NCI-H146 (cell line): ENCODE measurements at regions not wholly inside any gene's neighbourhood (a gene's known extent, or its start where the extent isn't known, plus 50 kb on each side); places are given as distances from the start of the nearest gene placed in this dataset.
A peak's percentile ranks its signal among the peaks of the same experiment; 100 is the strongest.

Experiments used
- DNase-seq: peaks from one replicate; lab custom pipeline; 2025; lab: John Stamatoyannopoulos, UW

DNA sequence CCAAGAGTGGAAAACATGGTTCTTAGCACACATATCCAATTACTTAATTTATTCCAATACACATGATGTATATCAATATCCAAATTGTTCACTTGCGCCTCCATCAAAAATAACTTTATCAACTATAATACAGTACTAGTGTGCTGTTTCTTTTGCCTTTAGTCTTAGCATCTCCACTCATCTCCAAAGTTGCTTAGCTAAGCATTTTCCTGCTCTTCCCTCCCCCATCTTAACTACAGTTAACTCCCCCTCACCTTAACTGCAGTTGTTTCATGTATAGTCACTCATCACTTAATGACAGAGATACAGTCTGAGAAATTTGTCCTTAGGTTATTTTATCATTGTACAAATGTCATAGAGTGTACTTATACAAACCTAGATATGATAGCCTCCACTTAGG lies 705.2 kb upstream of the LINC00305 start:
- no peak for DNase-seq

DNA sequence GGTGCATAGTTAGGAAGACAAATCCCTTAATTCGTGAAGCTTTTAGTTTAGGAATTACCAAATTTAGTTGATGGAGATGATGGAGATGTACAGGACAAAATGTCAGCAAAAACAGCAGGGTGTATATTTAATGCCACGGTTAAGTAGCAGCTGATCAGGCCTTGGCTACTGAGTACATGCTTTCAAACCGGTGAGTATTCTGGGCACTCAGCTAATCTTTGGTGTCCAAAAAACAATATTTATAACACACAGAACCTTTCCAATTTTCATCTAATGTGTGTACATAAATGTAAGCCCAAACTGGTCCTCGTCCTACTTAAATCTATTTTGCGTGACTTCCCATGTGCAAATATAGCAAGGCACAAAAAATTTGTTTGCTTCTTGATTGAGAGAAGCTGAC lies 703.4 kb upstream of the LINC00305 start:
- no peak for DNase-seq

DNA sequence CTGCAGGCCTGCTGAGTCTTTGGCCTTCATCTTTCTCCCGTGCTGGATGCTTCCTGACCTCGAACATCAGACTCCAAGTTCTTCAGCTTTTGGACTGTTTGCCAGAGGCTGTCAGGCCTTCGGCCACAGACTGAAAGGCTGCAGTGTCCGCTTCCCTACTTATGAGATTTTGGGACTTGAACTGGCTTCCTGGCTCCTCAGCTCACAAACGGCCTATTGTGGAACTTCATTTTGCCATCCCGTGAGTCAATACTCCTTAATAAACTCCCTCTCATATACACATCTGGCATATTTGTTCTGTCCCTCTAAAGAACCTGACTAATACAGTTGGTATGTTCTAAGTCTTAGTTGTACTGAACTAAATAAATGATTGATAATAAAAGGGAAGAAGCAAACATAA lies 702.8 kb upstream of the LINC00305 start:
- no peak for DNase-seq

DNA sequence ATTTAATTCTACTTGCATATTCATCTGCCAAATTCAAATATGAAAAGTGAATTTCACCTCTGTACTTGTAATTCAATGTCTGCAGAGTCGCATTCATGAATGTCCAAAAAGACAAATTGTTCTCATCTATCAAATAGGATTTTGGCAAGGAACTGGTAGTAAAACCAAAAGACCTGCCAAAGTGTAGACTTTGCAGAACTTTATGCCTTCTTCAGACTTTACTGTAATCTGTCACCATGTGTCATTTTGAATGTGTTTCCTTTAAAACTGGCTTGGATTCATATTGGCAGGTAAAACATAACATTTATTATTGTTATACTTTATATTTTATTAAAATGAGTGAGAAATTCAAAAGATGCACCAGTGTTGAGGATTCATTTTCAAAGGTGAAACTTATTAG lies 701.9 kb upstream of the LINC00305 start:
- DNase-seq: no peak

DNA sequence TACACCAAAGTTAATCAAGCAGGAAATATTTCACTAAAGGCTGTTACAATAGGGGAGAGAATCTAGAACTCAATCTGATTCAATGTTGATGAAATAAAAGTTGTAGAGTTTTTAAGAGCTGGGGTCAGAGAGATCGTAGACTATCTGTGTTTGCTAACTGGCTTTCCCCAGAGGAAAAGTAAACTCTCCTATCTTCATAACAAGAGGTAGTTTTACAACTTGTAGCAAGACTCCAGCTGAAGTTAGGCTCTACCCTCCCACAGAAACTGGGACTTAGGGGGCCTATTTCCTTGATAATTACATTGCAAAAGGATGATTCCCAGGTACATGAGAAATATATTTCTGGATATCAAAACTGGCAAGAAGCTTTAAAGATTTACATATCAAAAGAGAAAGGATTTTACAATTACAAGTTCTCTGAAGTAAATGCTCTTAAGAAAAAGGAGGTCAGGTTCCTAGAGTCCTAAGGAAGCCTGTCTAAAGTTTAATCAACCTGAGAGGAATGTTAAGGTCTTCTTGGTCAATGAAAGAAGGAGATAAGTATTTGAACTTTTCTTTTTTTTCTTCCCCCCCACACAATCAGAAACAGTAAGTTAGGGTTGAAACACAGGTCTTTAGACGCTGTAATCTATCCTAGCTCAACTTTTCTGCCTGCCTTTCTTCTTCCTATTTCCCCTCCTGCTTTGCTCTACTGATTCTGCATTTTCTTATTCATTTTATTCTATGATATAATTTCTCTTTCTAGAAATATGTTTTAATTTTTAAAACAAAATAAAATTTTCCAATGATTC lies 692.2 kb upstream of the LINC00305 start:
- no peak for DNase-seq

DNA sequence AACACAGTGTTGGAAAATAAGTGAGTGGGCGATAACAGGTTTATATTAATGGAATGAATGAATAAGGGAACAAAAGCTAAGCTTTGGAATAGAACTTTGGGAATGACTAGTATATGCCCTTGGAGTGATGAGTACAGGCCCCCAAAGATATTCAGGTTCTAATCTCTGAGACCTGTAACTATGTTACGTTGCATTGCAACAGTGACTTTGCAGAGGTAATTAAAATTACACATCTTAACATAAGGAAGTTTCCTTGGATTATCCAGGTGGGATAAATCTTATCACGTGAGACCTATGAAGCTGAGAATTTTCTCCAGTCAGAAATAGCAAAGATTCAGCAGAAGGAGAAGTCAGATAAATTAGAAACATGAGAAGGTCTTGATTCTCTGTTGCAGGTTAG lies 661.5 kb upstream of the LINC00305 start:
- DNase-seq: no peak

DNA sequence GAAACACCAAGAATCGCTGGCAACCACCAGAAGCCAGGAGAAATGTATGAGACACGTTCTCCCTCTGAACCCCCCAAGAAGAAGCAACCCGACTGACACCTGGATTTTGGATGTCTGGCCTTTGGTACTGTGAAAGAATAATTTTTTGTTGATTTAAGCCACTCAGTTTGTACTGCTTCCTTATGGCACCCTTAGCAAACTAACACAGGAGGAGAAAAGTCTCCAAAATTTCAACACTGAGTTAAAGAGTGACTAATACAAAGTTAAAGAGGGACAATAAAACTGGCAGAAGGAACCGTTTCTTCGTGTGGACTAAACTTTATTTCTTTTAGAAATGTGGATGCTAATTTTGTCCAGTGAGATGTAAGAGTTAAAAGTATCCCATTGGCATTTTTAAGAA lies 660.9 kb upstream of the LINC00305 start:
- DNase-seq: no peak

DNA sequence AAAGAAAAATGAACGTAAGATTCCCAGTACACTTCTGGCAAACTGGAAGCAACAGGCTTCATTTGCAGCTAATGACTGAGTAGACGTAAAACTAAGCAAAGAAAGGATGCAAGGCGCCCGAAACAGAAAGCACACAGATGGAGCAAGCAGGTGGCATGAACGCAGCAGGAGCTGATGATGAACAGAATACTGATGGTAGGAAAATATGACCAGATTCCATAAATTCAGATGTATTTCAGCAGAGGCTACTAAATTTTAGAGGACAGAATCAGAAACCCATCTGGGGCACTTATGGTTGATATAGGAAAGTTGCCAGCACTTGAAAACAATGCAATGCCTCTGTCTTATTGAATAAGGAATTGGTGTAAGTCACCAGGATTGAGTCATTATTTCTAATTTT lies 658.7 kb upstream of the LINC00305 start:
- DNase-seq: peak; percentile 93

DNA sequence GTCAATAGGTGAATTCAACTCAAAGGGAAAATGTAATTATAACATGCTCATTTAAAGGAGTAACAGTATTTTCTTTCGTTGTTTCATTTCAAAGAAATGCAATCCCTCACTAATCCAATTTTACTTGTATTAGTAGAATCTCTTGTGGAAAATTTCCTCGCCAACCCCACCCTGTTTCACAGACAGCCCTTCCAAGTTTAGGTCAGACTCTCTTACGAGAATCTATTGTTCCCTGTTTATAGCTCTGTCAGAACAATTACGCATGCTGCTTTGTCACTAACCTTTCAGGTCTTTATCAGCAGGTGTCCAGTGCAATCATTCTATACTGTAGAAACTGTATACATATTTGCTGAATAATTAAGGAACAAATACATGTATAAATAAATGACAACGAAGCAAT lies 657.8 kb upstream of the LINC00305 start:
- peak; percentile 97 for DNase-seq

DNA sequence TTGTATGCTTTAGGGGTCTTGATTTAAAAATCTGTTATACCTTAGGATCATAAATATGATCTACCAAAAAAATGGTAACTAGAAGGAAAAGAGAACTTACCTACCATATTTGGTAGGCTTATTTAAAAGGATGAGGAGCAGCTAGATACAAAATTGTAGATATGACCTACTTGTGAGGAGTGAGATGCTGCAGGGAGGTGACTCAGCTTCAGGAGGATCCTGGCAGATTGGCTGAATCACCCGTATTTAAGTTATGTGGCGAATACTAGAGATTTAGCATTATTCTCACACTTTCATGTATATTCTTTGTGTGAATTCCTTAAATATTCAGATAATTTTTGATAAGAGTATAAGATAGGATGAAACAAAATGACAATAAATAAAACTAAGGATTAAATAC lies 657.3 kb upstream of the LINC00305 start:
- DNase-seq: peak; percentile 23

DNA sequence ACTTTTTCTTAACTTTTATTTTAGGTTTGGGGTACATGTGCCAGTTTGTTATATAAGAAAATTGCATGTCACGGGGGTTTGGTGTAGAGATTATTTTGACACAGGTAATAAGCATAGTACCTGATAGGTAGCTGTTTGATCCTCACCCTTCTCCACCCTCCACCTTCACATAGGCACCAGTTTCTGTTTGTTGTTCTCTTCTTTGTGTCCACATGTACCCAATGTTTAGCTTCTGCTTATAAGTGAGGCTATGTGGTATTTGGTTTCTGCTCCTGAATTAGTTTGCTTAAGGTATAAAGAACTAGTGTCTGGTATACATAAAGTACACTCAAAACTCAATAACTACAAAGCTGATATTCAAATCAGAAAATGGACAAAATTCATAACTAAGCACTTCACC lies 654.6 kb upstream of the LINC00305 start:
- no peak for DNase-seq

DNA sequence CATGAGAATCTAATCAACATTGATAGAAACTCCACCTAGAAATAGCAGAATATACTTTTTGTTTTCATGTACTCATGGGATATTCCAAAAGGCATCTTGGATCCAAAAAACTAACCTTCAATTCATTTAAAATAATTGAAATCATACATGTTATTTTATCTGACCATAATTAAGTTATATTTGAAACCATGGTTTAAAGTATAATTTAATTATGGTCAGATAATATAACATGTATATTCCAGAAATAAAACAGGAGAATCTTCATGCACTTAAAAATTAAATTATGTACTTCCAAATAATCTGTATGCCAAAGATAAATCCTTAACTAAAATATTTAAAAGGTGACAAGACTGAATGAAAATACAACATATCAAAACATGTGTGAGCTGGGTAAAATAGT lies 651.3 kb upstream of the LINC00305 start:
- no peak for DNase-seq

DNA sequence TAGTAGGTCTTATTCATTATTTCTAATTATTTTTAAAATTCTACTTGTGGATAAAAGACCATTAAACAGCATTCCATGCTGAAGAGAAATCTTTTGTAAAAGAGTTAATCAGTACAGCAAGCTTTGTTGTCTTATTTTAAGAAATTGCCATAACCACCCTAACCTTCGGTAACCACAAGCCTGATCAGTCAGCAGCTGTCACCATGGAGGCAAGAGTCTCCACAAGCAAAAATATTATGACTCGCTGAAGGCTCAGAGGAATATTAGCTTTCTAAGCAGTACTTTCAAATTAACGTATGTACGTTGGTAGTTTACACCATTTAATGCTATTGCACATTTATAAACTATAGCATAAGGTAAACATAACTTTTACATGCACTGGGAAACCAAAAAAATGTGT lies 650.5 kb upstream of the LINC00305 start:
- DNase-seq: no peak

DNA sequence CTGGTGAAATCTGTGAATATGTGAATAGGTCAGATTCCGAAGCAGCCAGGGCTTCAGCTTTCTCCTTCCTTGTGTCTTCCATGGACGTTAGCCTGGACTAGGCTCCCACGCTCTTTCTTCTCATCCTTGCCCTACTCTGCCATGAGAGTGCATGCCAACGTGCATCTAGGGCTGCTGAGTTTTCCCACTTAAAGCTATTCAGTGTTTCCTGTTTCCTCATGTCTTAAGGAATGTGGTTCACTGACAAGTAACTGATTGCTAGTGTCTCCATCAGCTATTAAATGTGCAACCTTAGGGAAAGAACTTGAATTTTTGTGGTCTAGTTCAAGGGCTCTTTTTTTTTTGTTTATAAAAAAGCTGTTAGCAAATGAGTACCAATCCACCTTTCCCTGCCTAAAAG lies 642.3 kb upstream of the LINC00305 start:
- no peak for DNase-seq

DNA sequence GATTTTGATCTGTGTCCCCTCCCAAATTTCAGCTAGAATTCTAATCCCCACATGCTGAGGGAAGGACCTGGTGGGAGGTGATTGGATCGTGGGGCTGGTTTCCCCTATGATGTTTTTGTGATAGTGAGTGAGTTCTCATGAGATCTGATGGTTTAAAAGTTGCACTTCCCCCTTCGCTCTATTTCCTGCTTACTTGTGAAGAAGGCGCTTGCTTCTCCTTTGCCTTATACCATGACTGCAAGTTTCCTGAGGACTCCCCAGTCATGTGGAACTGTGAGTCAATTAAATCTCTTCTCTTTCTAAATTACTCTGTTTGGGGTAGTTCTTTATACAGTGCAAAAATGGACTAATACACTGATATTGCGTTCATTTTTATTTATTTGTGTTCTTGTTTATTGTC lies 636.8 kb upstream of the LINC00305 start:
- DNase-seq: no peak

DNA sequence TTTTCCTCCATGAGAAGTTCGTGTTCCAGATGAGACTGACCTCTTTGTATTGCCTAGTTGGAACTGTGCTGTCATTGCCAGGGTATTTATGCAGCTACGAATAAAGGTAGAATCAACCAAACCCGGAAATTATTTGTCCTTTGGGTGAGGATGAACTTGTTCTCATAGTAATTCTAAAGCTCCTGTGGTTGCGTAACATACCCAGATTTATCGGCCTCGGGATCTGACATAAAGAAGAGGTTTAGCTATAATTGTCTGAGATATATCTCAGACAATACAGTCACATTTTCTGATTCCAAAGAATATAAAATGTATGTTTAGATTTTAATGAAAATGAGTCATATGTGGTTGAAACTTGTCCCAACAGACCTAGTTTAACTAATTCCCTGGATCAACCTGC lies 628.7 kb upstream of the LINC00305 start:
- no peak for DNase-seq

DNA sequence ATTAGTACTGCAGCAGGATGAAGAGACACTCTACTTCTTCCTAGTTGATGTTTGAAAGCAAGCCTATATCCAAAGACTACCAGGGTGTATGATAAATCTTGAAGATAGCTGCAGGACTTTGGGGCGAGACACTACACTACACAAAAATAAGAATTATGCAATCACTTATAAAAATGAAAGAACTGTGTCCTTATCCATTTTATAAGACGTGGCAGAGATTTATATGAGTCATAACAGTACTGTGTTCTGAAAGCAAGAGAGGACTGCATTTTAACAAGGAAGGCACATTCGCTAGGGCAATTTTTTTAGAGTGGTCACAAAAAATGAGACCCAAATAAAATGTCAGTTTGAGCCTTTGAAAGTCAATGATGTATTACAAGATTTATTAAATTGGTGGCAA lies 617.0 kb upstream of the LINC00305 start:
- DNase-seq: no peak

DNA sequence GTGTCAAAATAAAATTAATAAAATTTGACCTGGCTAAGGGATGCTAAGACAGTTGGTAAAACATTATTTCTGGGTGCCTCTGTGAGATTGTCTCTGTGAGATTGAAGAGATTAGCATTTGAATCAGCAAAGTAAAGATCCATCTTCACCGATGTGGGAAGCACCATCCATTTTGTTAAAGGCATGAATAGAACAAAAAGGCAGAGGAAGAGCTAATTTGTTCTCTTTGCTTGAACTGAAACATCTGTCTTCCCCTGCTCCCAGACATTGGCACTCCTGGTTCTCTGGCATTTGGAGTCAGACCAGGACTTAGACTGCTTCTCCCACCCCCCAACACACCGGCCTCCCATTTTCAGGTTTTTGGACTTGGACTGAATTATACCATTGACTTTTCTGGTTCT lies 603.8 kb upstream of the LINC00305 start:
- no peak for DNase-seq

DNA sequence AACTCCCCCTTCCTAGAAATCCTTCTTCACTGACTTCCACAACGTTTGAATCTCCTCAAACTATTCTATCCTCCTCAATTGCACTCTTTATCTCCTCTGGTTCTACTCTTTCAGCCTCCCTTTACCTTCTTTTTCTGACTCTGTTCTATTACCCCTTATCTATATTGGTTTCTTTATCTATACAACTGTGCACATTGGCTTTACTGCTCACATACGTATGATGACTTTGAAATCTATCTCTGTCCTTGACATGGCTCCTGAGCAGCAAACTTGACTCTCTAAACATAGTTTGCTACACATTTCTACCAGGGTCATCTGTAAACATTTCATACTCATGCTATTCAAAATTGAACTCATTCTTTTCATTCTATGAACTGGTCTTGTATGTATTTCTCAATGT lies 601.0 kb upstream of the LINC00305 start:
- no peak for DNase-seq

DNA sequence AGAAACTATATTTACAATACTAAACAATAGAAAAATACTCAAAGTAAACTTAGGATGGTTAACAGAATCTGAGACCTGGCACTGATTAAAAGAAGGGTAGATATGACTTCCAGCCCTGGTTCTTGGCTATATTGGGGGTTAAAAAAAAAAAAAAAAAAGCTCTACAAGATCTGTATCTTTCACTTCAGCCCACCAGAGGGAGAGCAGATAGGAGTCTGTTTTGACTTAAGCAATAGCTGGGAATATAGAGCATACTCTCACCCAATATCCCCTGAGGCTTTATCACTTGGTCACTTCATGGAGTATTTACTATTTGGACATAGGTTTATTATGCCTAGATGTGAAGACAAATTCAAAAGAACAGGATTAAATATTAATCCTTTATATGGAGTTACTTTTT lies 598.9 kb upstream of the LINC00305 start:
- DNase-seq: no peak

DNA sequence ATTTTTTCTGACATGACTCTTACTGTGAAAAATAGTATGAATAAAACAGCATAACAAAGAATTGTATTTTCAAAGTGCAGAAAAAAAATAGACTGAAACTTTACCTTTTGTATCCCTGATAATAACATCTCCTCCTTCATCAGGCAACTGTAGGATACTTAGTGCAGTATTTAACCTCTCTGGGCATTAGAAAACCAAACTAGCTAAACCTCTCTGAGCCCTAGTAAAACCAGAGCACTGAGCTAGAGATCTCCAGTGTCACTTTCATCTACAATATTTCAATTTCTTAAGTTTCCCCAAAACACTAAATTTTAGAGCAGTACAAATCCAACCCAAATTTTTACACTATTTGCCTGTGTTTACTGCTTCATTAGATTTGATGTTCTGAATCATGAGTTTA lies 594.0 kb upstream of the LINC00305 start:
- no peak for DNase-seq

DNA sequence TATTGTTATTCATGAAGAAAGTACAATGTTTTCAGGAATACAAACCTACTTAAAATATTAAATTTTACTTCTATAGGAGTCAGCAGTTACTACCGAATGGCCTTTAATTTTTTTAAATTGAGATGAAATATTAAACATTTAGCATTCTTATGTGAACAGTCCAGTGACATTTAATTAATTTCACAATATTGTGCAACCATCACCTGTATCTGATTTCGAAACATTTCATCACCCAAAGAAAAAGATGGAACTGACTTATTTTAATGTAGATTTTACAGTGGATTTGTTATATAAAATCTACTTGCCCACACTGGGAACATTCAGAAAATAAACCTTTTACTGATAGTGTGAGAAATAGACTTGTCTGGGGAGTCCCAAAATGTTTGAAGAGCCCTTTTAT lies 585.2 kb upstream of the LINC00305 start:
- DNase-seq: no peak

DNA sequence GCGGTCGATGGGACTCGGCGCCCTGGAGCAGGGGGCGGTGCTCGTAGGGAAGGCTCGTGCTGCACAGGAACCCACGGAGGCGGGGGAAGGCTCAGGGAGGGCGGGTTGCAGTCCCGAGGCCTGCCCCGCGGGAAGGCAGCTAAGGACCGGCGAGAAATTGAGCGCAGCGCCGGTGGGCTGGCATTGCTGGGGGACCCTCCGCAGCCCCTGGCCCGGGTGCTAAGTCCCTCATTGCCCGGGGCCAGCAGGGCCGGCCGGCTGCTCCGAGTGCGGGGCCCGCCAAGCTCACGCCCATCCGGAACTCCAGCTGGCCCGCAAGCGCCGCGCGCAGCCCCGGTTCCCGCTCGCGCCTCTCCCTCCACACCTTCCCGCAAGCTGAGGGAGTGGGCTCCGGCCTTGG lies 576.8 kb upstream of the LINC00305 start:
- peak; percentile 84 for DNase-seq

DNA sequence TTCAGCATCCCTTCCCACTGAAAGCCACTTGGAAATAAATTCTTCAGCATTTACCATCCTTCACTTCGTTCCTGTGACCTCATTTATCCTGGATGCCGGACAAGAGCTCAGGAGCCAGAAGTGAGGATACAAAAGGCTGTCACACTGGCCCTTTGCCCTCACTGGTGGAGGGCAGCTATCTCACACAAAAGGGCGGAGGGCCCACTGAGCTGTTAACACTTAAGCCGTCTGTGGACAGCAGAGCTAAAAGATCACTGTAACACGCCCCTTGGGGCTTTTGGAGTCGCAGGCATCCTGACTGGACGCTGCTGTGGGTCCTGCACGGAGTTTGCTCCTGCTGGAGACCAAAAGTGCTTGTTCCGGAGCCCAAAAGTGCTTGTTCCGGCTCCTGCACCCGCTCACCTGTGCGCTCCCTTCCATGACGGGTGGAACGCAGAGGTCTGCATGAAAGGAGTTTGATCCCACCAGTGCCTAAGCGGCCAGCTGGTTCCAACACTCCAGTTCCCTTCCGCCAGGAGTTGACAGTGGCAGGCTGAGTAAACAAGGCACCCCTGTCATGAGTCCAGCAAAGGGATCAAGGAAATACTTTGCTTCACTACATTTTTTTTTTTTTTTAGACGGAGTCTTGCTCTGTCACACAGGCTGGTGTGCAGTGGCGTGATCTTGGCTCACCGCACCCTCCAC lies 572.0 kb upstream of the LINC00305 start:
- peak; percentile 32 for DNase-seq
